HepG2 (cell line): ENCODE measurements at regions not wholly inside any gene's neighbourhood (a gene's known extent, or its start where the extent isn't known, plus 50 kb on each side); places are given as distances from the start of the nearest gene placed in this dataset.

Source experiments
- ATAC-seq: fragments of 200-7000 bp; cut with Tn5 transposase; 3 replicates; pipeline ENCODE4 v1.9.1; 2020; ENCODE audit warnings: mild to moderate bottlenecking, moderate library complexity
- BruUV-seq: library from RNA; stranded (reverse); fragments of 400-500 nt; replicated peaks from 2 replicates; lab custom pipeline; 2021; lab: Mats Ljungman, UMichigan
- CTCF ChIA-PET: fragments of 300-600 bp; formaldehyde crosslinking; extraction: SDS; loops from one replicate; lab custom pipeline; 2021; ENCODE audit warnings: low total read pairs, inconsistent platforms, low intra/inter-chr PET ratio; lab: Yijun Ruan, JAX
- POLR2A ChIA-PET: fragments of 350-600 bp; sonication (Branson Sonifier 250); formaldehyde crosslinking; loops from one replicate; lab custom pipeline; 2020; ENCODE audit warnings: antibody characterized with exemption, inconsistent platforms; lab: Yijun Ruan, JAX
- DNase-seq: peaks from one replicate; pipeline ENCODE4 v3.0.0-alpha.2; 2015; ENCODE audit warnings: low spot score
- FAIRE-seq: peaks from 3 replicates; lab custom pipeline; 2011; peaks lifted over from hg19 to GRCh38; lab: Jason Lieb, UNC
- H2AFZ ChIP-seq: one replicate; pipeline ENCODE4 v1.6.1; 2011; ENCODE audit warnings: low read length, inconsistent platforms
- H3K27ac ChIP-seq: fragments of 300-600 bp; 3 replicates; pipeline ENCODE4 v1.8.0; 2011; ENCODE audit warnings: mixed run types, mild to moderate bottlenecking, mixed read lengths, low read length, inconsistent platforms; ENCODE audit not compliant: insufficient read depth; ENCODE audit errors: extremely low read length
- H3K27me3 ChIP-seq, 2 experiments: fragments of 200-600 bp in 1 of 2; 2 replicates in 1 of 2; 3 replicates in 1 of 2; pipeline versions ENCODE4 v1.6.0 to v1.8.0; 2011; ENCODE audit warnings: low read length in 2 of 2, mild to moderate bottlenecking in 2 of 2, moderate library complexity in 2 of 2, inconsistent platforms in 1 of 2; ENCODE audit not compliant: insufficient read depth in 2 of 2, control insufficient read depth in 1 of 2
- H3K36me3 ChIP-seq, 2 experiments: fragments of 200-600 bp in 1 of 2; replicated peaks in 1 of 2; 2 replicates in 1 of 2; 3 replicates in 1 of 2; pipeline versions ENCODE4 v1.5.1 to v1.8.0; 2011; ENCODE audit warnings: low read length in 2 of 2, inconsistent platforms in 1 of 2; ENCODE audit not compliant: insufficient read depth in 2 of 2, control insufficient read depth in 1 of 2
- H3K4me1 ChIP-seq: 2 replicates; pipeline ENCODE4 v1.5.1; 2012; ENCODE audit warnings: low read length, inconsistent platforms; ENCODE audit not compliant: insufficient read depth
- H3K4me2 ChIP-seq: 2 replicates; pipeline ENCODE4 v1.6.0; 2011; ENCODE audit warnings: low read depth, low read length, inconsistent platforms
- H3K4me3 ChIP-seq, 3 experiments: fragments of 200-600 bp in 1 of 3; sonication (generic), shearing (Covaris generic) in 1 of 3; replicated peaks in 1 of 3; 2 replicates each; pipeline ENCODE4 v1.5.1; 2011 to 2016; ENCODE audit warnings: low read length in 3 of 3, inconsistent platforms in 2 of 3, low read depth in 2 of 3, mild to moderate bottlenecking in 2 of 3, control low read depth in 1 of 3, mixed read lengths in 1 of 3; ENCODE audit not compliant: insufficient read depth in 1 of 3
- H3K79me2 ChIP-seq: one replicate; pipeline ENCODE4 v1.6.1; 2011; ENCODE audit warnings: low read length, inconsistent platforms; ENCODE audit not compliant: insufficient read depth
- H3K9ac ChIP-seq: 2 replicates; pipeline ENCODE4 v1.6.0; 2011; ENCODE audit warnings: mild to moderate bottlenecking, low read depth, low read length, inconsistent platforms; ENCODE audit not compliant: insufficient read depth
- H3K9me3 ChIP-seq: 2 replicates; pipeline ENCODE4 v1.5.1; 2012; ENCODE audit warnings: mild to moderate bottlenecking, low read length
- H4K20me1 ChIP-seq: 2 replicates; pipeline ENCODE4 v1.6.0; 2011; ENCODE audit warnings: inconsistent platforms, mild to moderate bottlenecking, low read length, moderate library complexity; ENCODE audit not compliant: insufficient read depth
- MNT ChIP-seq: fragments of 450-650 bp; IDR thresholded peaks from 2 replicates; pipeline ENCODE4 v1.6.1; 2016
- SMAD3 ChIP-seq: sonication (generic); formaldehyde crosslinking; IDR thresholded peaks from 2 replicates; pipeline ENCODE4 v1.4.0; 2020; ENCODE audit warnings: missing genetic modification reagents
- ZNF512B ChIP-seq: sonication (generic); formaldehyde crosslinking; IDR thresholded peaks from 2 replicates; pipeline ENCODE4 v1.5.1; 2020; ENCODE audit warnings: missing genetic modification reagents, mild to moderate bottlenecking, borderline replicate concordance
- ZNF678 ChIP-seq: sonication (generic); formaldehyde crosslinking; IDR thresholded peaks from 2 replicates; pipeline ENCODE4 v1.4.0; 2020; ENCODE audit warnings: mild to moderate bottlenecking, missing genetic modification reagents
- ZNF687 ChIP-seq: sonication (generic); formaldehyde crosslinking; IDR thresholded peaks from 2 replicates; pipeline ENCODE4 v1.5.1; 2020; ENCODE audit warnings: mild to moderate bottlenecking, missing genetic modification reagents, moderate library complexity
- ZNF747 ChIP-seq: sonication (generic); formaldehyde crosslinking; IDR thresholded peaks from 2 replicates; pipeline ENCODE4 v1.8.1; 2023; ENCODE audit warnings: missing genetic modification reagents, mild to moderate bottlenecking, borderline replicate concordance
- WGBS: methylation state at CpG from one replicate; pipeline ENCODE4 v1.1.6; 2017; ENCODE audit warnings: low lambda C conversion rate; 5-methylcytosine and 5-hydroxymethylcytosine counted together
- in situ Hi-C: cut with HindIII; loops from 2 replicates; pipeline ENCODE4 v1.10.0; 2017; ENCODE audit warnings: low pct_unique_long_range_greater_than_20kb; ENCODE audit not compliant: extremely low pct_ligation_motif_present
- intact Hi-C: fragments of 100-400 bp; cut with micrococcal nuclease; formaldehyde crosslinking; loops from one replicate; pipeline ENCODE4 v1.10.0; 2022; ENCODE audit not compliant: unreplicated experiment

GRCh38 chr4:1579001-1579900 lies 104.9 kb downstream of the FAM53A start (continued):
- TF ChIP-seq ZNF687 (CRISPR knock-in tag) = peak; percentile 43; the same call in 1 of the 2 replicates
- TF ChIP-seq, all 625 proteins: peak for 9

- intact Hi-C loops (no loop called here), in situ Hi-C loops (no loop called here)
- Histone ChIP-seq H2AFZ (no peak overlapping the region), H3K36me3 (no peaks in the 10 kb centered on the region), H3K9me3 (no peaks in the 10 kb centered on the region), H3K27me3 (peaks cover 16 to 51% of the 10 kb centered on the region in 2 experiments; a peak in 4 of 5 replicates), H4K20me1 (no peaks in the 10 kb centered on the region), H3K4me3 (no peak overlapping the region), H3K79me2 (no peaks in the 10 kb centered on the region), H3K4me2 (no peak overlapping the region), H3K4me1 (peaks cover 7% of the 10 kb centered on the region; the same call in 1 of the 2 replicates), H3K9ac (no peak overlapping the region), H3K27ac (no peak overlapping the region)
- DNase-seq (no peak), ATAC-seq (no peak), FAIRE-seq (no peak)
- no peak for TF ChIP-seq SMAD3
- TF ChIP-seq ZNF747 = no peak
- no peak for TF ChIP-seq ZNF678 (CRISPR knock-in tag)
- TF ChIP-seq MNT = no peak
- no peak for TF ChIP-seq ZNF512B (CRISPR knock-in tag)
- POLR2A ChIA-PET = no interaction called here
- 41% methylated on average over 32 of the region's 34 CpGs for WGBS
- no TSS peak for BruUV-seq
- CTCF ChIA-PET = no interaction called here
These were observed 105.8 kb downstream of the FAM53A start for GRCh38 chr4:1578251-1578773.
